Activated CD4-positive, CD25-positive, alpha-beta regulatory T cell treated with anti-CD3 and anti-CD28 coated beads, Interleukin-2, amount 50 U/mL, for 24 hours (primary cell): ENCODE measurements at regions not wholly inside any gene's neighbourhood (a gene's known extent, or its start where the extent isn't known, plus 50 kb on each side); places are given as distances from the start of the nearest gene placed in this dataset.
"Not testable (repeated sequence)": the region's sequence is repeated elsewhere in the genome, so short reads cannot be mapped to it uniquely, and the experiment has no call there.

Source experiments
- ATAC-seq, 2 donors: fragments of 150-1000 bp; cut with Tn5 transposase; one replicate each; pipeline ENCODE4 v1.10.0; 2021; ENCODE audit warnings: mild to moderate bottlenecking in 1 of 2, moderate library complexity in 1 of 2

GRCh38 chr2:175317751-175318150, 136.2 kb upstream of the ATP5MC3 start:
- no peak for ATAC-seq

GRCh38 chr2:175312137-175312536, 130.6 kb upstream of the ATP5MC3 start:
- ATAC-seq: no peak

- no peak for ATAC-seq
Observed at GRCh38 chr2:175310813-175311504, 129.4 kb upstream of the ATP5MC3 start.

- no peak for ATAC-seq
Observed at GRCh38 chr2:175309799-175310198, 128.3 kb upstream of the ATP5MC3 start.

GRCh38 chr2:175308005-175308404, 126.5 kb upstream of the ATP5MC3 start:
- no peak for ATAC-seq

GRCh38 chr2:175304541-175304940, 123.0 kb upstream of the ATP5MC3 start:
- ATAC-seq: no peak

GRCh38 chr2:175293776-175294175, 112.3 kb upstream of the ATP5MC3 start:
- no peak for ATAC-seq

- ATAC-seq: no peak
Observed at GRCh38 chr2:175293195-175293594, 111.7 kb upstream of the ATP5MC3 start.

GRCh38 chr2:175282886-175283285, 101.4 kb upstream of the ATP5MC3 start:
- ATAC-seq: no peak

GRCh38 chr2:175282300-175282699, 100.8 kb upstream of the ATP5MC3 start:
- ATAC-seq: peak in 1 of 2 donors; percentile 43

- ATAC-seq: no peak
Observed at GRCh38 chr2:175277772-175278171, 96.3 kb upstream of the ATP5MC3 start.

- no peak for ATAC-seq
Observed at GRCh38 chr2:175275539-175275938, 94.0 kb upstream of the ATP5MC3 start.

- no peak for ATAC-seq
Observed at GRCh38 chr2:175259164-175259563, 77.7 kb upstream of the ATP5MC3 start.

- no peak for ATAC-seq
Observed at GRCh38 chr2:175256806-175257585, 75.5 kb upstream of the ATP5MC3 start.

GRCh38 chr2:175256391-175256790, 74.9 kb upstream of the ATP5MC3 start:
- not testable (repeated sequence) for ATAC-seq

- ATAC-seq: no peak
Observed at GRCh38 chr2:175253871-175254270, 72.4 kb upstream of the ATP5MC3 start.

GRCh38 chr2:175251425-175252041, 70.0 kb upstream of the ATP5MC3 start:
- no peak for ATAC-seq

- ATAC-seq: no peak
Observed at GRCh38 chr2:175247159-175247558, 65.6 kb upstream of the ATP5MC3 start.

GRCh38 chr2:175244697-175245096, 63.2 kb upstream of the ATP5MC3 start:
- no peak for ATAC-seq

- no peak for ATAC-seq
Observed at GRCh38 chr2:175241691-175242090, 60.2 kb upstream of the ATP5MC3 start.

- not testable (repeated sequence) for ATAC-seq
Observed at GRCh38 chr2:175240033-175240432, 58.5 kb upstream of the ATP5MC3 start.

- no peak for ATAC-seq
Observed at GRCh38 chr2:175236930-175237329, 55.4 kb upstream of the ATP5MC3 start.

- no peak for ATAC-seq
Observed at GRCh38 chr2:175234650-175235049, 53.1 kb upstream of the ATP5MC3 start.

GRCh38 chr2:175234153-175234552, 52.6 kb upstream of the ATP5MC3 start:
- no peak for ATAC-seq
